Upper lobe of left lung (tissue), 4 donors: ENCODE measurements at regions not wholly inside any gene's neighbourhood (a gene's known extent, or its start where the extent isn't known, plus 50 kb on each side); places are given as distances from the start of the nearest gene placed in this dataset.

ENCODE experiments used
- POLR2A ChIP-seq, 4 donors: fragments of 450-650 bp; IDR thresholded peaks; one replicate each; pipeline ENCODE4 v1.5.1; 2016 to 2017; ENCODE audit warnings: antibody characterized with exemption in 4 of 4, mild to moderate bottlenecking in 2 of 4
- TF ChIP-seq, protein P1 (sequence below), 6 experiments: fragments of 450-650 bp in 4 of 6; fragments of 200-600 bp in 2 of 6; sonication (generic) in 2 of 6; IDR thresholded peaks; one replicate each; pipeline ENCODE4 v1.5.1; 2016 to 2019; ENCODE audit warnings: antibody characterized with exemption in 6 of 6

DNA sequence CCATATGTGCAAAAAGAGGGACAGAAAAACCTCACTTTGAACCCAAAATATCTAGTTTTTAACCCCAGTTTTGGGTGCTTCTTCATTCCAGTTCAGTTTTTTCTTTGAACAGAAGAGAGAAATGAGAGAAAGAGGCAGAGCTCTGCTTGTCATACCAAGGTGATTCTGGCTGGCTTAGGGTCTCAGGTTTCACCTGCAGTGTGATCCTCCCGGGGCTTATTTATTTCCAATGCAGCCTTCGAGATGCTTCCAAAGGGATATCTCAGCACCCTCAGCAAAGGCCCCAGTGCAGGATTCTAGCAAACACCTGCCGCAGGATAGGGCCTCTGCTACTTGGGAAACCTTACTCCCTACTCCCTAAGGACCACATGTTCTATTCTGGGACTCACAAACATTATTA is 131.3 kb downstream of the WDR11 start:
- TF ChIP-seq POLR2A (IDR thresholded peaks at IDR 0.05) = no peak
- TF ChIP-seq, protein P1, sequence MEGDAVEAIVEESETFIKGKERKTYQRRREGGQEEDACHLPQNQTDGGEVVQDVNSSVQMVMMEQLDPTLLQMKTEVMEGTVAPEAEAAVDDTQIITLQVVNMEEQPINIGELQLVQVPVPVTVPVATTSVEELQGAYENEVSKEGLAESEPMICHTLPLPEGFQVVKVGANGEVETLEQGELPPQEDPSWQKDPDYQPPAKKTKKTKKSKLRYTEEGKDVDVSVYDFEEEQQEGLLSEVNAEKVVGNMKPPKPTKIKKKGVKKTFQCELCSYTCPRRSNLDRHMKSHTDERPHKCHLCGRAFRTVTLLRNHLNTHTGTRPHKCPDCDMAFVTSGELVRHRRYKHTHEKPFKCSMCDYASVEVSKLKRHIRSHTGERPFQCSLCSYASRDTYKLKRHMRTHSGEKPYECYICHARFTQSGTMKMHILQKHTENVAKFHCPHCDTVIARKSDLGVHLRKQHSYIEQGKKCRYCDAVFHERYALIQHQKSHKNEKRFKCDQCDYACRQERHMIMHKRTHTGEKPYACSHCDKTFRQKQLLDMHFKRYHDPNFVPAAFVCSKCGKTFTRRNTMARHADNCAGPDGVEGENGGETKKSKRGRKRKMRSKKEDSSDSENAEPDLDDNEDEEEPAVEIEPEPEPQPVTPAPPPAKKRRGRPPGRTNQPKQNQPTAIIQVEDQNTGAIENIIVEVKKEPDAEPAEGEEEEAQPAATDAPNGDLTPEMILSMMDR (IDR thresholded peaks at IDR 0.05) = no peak
